Chondrocyte (in vitro differentiated cells): ENCODE measurements at regions not wholly inside any gene's neighbourhood (a gene's known extent, or its start where the extent isn't known, plus 50 kb on each side); places are given as distances from the start of the nearest gene placed in this dataset.

Source experiments
- DNase-seq: peaks from one replicate; pipeline ENCODE4 v3.0.0; 2021; ENCODE audit warnings: mixed read lengths, low spot score
- H3K27ac Mint-ChIP-seq: one replicate; pipeline ENCODE4 v1.8.0; 2021; ENCODE audit warnings: mild to moderate bottlenecking, moderate library complexity, mixed read lengths; ENCODE audit not compliant: unreplicated experiment
- H3K27me3 Mint-ChIP-seq: 2 replicates; pipeline ENCODE4 v1.8.0; 2021; ENCODE audit warnings: low read depth, mixed read lengths
- H3K36me3 Mint-ChIP-seq: 2 replicates; pipeline ENCODE4 v1.8.0; 2021; ENCODE audit warnings: low read depth, mixed read lengths
- H3K4me1 Mint-ChIP-seq: 2 replicates; pipeline ENCODE4 v1.8.0; 2021; ENCODE audit warnings: low read depth, mild to moderate bottlenecking, mixed read lengths
- H3K4me3 Mint-ChIP-seq: one replicate; pipeline ENCODE4 v1.8.0; 2021; ENCODE audit warnings: mild to moderate bottlenecking, moderate library complexity, mixed read lengths; ENCODE audit not compliant: unreplicated experiment
- H3K9me3 Mint-ChIP-seq: 2 replicates; pipeline ENCODE4 v1.8.0; 2021; ENCODE audit warnings: low read depth, mixed read lengths
- TF ChIP-seq, protein P1 (sequence below): fragments of 200-600 bp; sonication (generic); IDR thresholded peaks from 2 replicates; pipeline ENCODE4 v1.5.0; 2021; ENCODE audit warnings: antibody characterized with exemption, mild to moderate bottlenecking, moderate library complexity

DNA sequence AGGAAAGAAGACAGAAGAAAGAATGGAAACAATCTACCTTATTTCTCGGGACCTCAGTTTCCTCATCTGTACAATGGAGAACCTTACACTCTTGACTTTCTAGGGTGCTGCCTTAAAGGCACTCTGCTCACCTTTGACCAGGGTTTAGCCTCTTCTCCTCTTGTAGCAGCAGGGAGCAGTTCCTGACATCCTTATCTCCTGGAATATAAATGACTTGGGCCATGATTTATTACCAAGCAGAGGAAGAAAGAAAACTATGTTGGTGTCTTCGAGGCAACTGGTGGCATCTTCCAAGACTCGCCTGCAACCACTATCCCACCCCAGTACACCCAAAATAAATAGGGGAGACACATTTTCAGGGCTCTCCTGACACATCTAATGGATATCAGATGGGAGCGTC lies 314.2 kb downstream of the BUD13 start:
- H3K4me3 Mint-ChIP-seq, result no peak overlapping the region
- H3K36me3 Mint-ChIP-seq, result no peaks in the 10 kb centered on the region
- TF ChIP-seq, protein P1, sequence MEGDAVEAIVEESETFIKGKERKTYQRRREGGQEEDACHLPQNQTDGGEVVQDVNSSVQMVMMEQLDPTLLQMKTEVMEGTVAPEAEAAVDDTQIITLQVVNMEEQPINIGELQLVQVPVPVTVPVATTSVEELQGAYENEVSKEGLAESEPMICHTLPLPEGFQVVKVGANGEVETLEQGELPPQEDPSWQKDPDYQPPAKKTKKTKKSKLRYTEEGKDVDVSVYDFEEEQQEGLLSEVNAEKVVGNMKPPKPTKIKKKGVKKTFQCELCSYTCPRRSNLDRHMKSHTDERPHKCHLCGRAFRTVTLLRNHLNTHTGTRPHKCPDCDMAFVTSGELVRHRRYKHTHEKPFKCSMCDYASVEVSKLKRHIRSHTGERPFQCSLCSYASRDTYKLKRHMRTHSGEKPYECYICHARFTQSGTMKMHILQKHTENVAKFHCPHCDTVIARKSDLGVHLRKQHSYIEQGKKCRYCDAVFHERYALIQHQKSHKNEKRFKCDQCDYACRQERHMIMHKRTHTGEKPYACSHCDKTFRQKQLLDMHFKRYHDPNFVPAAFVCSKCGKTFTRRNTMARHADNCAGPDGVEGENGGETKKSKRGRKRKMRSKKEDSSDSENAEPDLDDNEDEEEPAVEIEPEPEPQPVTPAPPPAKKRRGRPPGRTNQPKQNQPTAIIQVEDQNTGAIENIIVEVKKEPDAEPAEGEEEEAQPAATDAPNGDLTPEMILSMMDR, result no peak
- H3K27ac Mint-ChIP-seq, result no peak overlapping the region
- H3K4me1 Mint-ChIP-seq, result no peaks in the 10 kb centered on the region
- H3K27me3 Mint-ChIP-seq, result peaks cover 19% of the 10 kb centered on the region
- H3K9me3 Mint-ChIP-seq, result no peaks in the 10 kb centered on the region
- DNase-seq, result no peak

DNA sequence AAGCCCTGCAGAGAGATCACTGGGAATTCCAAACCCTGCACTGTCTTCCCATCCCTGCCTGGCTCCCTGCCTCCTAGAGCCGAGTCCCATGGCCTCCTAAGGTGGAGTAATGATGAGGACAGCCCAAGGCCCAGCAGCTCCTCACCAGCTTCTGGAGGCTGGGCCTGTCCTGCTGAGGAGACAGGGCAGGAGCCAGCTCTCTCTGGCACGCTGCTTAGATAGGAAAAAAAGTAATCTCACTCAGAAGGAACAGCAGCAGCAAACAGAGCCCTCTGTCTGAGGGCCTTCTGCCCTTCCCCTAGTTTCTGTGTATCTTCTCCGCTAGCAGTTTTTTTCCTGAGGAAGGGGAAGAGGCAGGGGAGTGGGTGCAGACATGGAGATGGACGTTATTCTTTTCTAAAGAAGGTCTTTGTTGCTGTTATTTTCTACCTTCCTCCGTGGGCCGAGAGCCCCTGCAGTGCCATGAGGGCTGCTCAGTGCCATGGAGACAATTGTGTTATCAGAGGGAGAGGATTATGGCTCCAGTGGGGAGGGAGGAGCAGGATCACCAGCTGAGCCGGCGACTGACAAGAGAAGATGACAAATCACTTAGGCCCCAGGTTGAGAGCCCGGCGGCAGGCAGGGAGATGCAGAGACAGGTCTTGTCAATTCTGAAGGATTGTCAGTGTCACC lies 315.3 kb downstream of the BUD13 start:
- Mint-ChIP-seq H3K4me3 (no peak overlapping the region), H3K27me3 (peaks cover 18% of the 10 kb centered on the region), H3K36me3 (no peaks in the 10 kb centered on the region), H3K27ac (no peak overlapping the region), H3K4me1 (no peaks in the 10 kb centered on the region), H3K9me3 (no peaks in the 10 kb centered on the region)
- DNase-seq, result no peak
- TF ChIP-seq, protein P1, result no peak

DNA sequence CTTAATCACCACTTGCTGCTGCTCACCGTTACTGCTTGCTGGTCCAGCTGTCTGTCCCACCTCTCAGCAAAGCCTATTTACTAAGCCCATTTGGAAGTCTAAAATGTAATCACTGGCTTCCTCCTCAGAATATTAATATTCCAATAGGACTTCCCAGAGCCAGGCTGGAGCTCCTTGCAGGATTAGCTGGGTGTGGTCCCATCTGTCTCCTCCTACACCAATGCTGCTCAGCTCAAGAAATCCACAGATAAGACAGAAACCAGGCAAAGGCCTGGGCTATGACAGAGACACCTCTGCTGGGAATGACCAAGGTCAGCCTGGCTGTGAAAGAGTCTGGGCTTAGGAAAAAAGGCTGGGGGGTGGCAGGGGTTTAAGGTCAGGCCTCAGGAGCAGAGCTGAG lies 317.8 kb downstream of the BUD13 start:
- H3K27me3 Mint-ChIP-seq, result peaks cover 14% of the 10 kb centered on the region
- H3K27ac Mint-ChIP-seq, result no peak overlapping the region
- peaks cover 1% of the 10 kb centered on the region for H3K36me3 Mint-ChIP-seq
- DNase-seq, result no peak
- no peak overlapping the region for H3K4me3 Mint-ChIP-seq
- no peaks in the 10 kb centered on the region for H3K4me1 Mint-ChIP-seq
- H3K9me3 Mint-ChIP-seq, result peaks cover 10% of the 10 kb centered on the region
- TF ChIP-seq, protein P1, result no peak

DNA sequence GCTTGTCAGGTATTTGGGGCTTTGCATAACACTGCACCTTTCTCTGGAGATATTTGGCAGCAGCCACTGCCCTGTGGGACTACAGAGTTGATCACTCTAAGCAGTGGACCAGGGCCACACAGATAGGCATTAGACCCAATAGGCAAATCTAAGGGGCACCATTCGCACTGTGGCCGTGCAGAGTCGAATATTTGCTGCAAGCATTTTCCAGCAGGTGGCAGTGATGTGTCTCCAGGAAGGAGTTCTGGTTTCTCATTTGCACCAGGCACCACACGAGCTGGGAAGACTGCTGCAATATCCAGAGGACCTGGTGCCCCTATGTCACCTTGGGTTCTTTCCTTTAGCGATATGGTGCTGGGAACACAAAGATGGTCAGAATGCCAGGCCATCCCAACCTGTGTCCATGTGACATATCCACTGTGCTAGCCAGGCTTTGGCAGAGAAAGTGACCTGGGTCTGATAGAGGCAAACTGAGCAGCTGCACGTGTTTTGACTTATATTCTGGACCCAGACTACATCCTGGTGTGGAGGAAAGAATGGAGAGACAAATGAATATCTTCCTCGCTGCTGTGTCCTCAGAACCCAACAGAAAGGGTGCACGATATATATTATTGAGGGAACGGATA lies 318.7 kb downstream of the BUD13 start:
- no peaks in the 10 kb centered on the region for H3K4me1 Mint-ChIP-seq
- no peak overlapping the region for H3K27ac Mint-ChIP-seq
- DNase-seq, result no peak

DNA sequence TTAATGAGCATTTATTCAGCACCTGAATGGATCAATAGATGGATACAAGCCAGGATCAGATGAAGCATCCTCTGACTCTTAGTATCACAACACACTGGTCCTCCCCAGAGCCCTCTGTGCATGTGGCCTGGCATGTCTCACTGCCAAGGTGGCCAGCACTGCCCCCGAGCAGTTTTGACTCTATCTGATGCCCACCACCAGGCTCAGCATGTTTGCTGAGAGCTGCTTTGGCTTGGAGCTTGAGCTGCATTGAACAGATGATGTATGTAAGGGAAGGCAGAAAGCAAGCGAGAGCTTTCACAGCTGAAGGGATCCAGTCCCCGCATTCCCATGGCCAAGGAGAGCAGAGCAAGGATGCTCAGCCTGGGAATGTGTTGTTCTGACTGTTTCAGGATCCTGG lies 320.3 kb downstream of the BUD13 start:
- no peaks in the 10 kb centered on the region for H3K4me1 Mint-ChIP-seq
- H3K27me3 Mint-ChIP-seq, result peaks cover 13% of the 10 kb centered on the region
- H3K36me3 Mint-ChIP-seq, result peaks cover 1% of the 10 kb centered on the region
- no peak for DNase-seq
- H3K27ac Mint-ChIP-seq, result no peak overlapping the region
- H3K4me3 Mint-ChIP-seq, result no peak overlapping the region
- TF ChIP-seq, protein P1, result no peak
- peaks cover 14% of the 10 kb centered on the region for H3K9me3 Mint-ChIP-seq

More for the DNA sequence above, 318.7 kb downstream of the BUD13 start:
- H3K9me3 Mint-ChIP-seq, result peaks cover 14% of the 10 kb centered on the region
- TF ChIP-seq, protein P1, result peak; percentile 78
- peaks cover 1% of the 10 kb centered on the region for H3K36me3 Mint-ChIP-seq
- peaks cover 14% of the 10 kb centered on the region for H3K27me3 Mint-ChIP-seq
- H3K4me3 Mint-ChIP-seq, result no peak overlapping the region
